Ascending aorta (tissue), 2 donors: ENCODE measurements at regions not wholly inside any gene's neighbourhood (a gene's known extent, or its start where the extent isn't known, plus 50 kb on each side); places are given as distances from the start of the nearest gene placed in this dataset.

Source experiments
- DNase-seq, 2 donors: peaks; one replicate each; pipeline ENCODE4 v3.0.0-alpha.2; 2019; ENCODE audit warnings: low spot score in 2 of 2
- H3K27ac ChIP-seq, 2 donors: fragments of 200-600 bp; sonication (generic); one replicate each; pipeline ENCODE4 v1.5.1; 2016 to 2017; ENCODE audit warnings: mild to moderate bottlenecking in 1 of 2
- H3K27me3 ChIP-seq: fragments of 200-600 bp; sonication (generic); one replicate; pipeline ENCODE4 v1.5.1; 2017
- H3K36me3 ChIP-seq, 2 donors: fragments of 200-600 bp; sonication (generic); one replicate each; pipeline ENCODE4 v1.5.1; 2016
- H3K4me1 ChIP-seq, 2 donors: fragments of 200-600 bp; sonication (generic); one replicate each; pipeline ENCODE4 v1.5.1; 2016 to 2017; ENCODE audit warnings: mild to moderate bottlenecking in 1 of 2
- H3K4me3 ChIP-seq, 2 donors: fragments of 200-600 bp; sonication (generic); one replicate each; pipeline ENCODE4 v1.5.1; 2016 to 2017; ENCODE audit warnings: mild to moderate bottlenecking in 1 of 2
- H3K9me3 ChIP-seq, 2 donors: fragments of 200-600 bp; sonication (generic); one replicate each; pipeline ENCODE4 v1.5.1; 2016
- intact Hi-C: fragments of 100-400 bp; cut with DNase I; formaldehyde crosslinking; loops from one replicate; pipeline ENCODE4 v1.15.1; 2023
- TF ChIP-seq, protein P1 (sequence below), 3 experiments: fragments of 200-600 bp in 2 of 3; fragments of 450-650 bp in 1 of 3; sonication (generic) in 2 of 3; IDR thresholded peaks; one replicate each; pipeline ENCODE4 v1.5.1; 2016 to 2019; ENCODE audit warnings: antibody characterized with exemption in 3 of 3, mild to moderate bottlenecking in 1 of 3, moderate library complexity in 1 of 3

DNA sequence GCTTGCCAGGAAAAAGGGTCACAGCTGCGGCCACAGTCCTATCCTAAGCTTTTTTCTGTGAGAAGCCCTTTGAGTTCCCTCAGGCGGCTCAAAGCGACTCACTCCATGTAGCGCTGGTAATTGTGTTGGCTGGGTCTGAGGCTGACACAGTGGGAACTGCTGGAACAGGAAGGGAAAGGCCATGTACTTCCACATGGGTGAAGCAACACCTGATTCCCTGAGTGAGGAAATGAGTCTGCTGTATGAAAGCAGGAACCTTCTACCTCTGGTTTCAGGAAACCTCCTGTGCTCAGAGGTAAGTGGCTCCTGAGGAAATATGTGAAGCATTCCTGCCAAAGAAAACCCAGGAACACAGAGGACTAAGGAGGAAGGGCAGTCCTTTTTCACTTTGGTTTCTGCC is 734.6 kb upstream of the SORCS1 start:
- no peaks in the 10 kb centered on the region for H3K4me1 ChIP-seq
- intact Hi-C loops: no loop called here
- DNase-seq: no peak
- H3K36me3 ChIP-seq: no peaks in the 10 kb centered on the region
- no peaks in the 10 kb centered on the region for H3K27me3 ChIP-seq
- H3K9me3 ChIP-seq: no peaks in the 10 kb centered on the region
- H3K27ac ChIP-seq: no peak overlapping the region
- TF ChIP-seq, protein P1, sequence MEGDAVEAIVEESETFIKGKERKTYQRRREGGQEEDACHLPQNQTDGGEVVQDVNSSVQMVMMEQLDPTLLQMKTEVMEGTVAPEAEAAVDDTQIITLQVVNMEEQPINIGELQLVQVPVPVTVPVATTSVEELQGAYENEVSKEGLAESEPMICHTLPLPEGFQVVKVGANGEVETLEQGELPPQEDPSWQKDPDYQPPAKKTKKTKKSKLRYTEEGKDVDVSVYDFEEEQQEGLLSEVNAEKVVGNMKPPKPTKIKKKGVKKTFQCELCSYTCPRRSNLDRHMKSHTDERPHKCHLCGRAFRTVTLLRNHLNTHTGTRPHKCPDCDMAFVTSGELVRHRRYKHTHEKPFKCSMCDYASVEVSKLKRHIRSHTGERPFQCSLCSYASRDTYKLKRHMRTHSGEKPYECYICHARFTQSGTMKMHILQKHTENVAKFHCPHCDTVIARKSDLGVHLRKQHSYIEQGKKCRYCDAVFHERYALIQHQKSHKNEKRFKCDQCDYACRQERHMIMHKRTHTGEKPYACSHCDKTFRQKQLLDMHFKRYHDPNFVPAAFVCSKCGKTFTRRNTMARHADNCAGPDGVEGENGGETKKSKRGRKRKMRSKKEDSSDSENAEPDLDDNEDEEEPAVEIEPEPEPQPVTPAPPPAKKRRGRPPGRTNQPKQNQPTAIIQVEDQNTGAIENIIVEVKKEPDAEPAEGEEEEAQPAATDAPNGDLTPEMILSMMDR (IDR thresholded peaks at IDR 0.05): no peak
- H3K4me3 ChIP-seq: no peak overlapping the region

DNA sequence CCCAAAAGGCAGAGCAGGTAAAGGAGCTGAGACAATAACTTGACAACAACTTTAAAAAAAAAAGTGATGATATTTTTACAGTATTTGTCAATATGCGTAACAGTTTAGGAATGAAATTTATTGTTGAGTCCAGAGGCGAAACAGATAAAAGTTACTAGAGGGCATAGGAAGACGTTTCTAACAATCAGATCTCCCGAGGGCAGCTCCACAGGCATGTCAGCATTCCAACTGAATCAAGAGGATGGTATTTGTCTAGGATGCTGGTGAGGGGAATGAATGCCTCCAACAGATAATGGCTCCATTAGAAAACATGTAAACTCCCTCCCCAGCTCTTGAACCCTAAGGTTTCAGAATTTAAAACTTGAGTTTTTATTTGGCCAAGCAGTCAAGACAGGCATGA is 733.9 kb upstream of the SORCS1 start:
- H3K4me1 ChIP-seq: no peaks in the 10 kb centered on the region
- DNase-seq: no peak
- H3K27ac ChIP-seq: no peak overlapping the region
- TF ChIP-seq, protein P1 (IDR thresholded peaks at IDR 0.05): no peak
- no peaks in the 10 kb centered on the region for H3K9me3 ChIP-seq
- no peaks in the 10 kb centered on the region for H3K27me3 ChIP-seq
- no peaks in the 10 kb centered on the region for H3K36me3 ChIP-seq
- no peak overlapping the region for H3K4me3 ChIP-seq
- intact Hi-C loops: no loop called here

DNA sequence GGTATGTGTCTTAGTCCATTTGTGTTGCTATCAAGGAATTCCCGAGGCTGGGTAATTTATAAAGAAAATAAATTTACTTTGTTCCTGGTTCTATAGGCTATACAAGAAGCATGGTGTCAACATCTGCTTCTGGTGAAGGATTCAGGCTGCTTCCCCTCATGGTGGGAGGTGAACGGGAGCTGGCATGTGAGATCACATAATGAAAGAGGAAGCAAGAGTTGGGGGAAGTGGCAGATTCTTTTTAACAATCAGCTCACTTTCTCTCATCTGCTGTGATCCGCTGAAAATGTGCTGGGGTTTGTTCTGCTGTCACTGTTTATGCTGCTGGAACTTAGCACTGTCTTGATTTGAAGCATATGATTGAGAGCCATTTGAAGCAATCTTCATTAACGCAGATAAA is 730.0 kb upstream of the SORCS1 start:
- Histone ChIP-seq H3K36me3 (no peaks in the 10 kb centered on the region), H3K27me3 (no peaks in the 10 kb centered on the region), H3K4me3 (no peak overlapping the region), H3K9me3 (no peaks in the 10 kb centered on the region), H3K27ac (no peak overlapping the region), H3K4me1 (no peaks in the 10 kb centered on the region)
- intact Hi-C loops: no loop called here
- no peak for DNase-seq
- TF ChIP-seq, protein P1 (IDR thresholded peaks at IDR 0.05): no peak

DNA sequence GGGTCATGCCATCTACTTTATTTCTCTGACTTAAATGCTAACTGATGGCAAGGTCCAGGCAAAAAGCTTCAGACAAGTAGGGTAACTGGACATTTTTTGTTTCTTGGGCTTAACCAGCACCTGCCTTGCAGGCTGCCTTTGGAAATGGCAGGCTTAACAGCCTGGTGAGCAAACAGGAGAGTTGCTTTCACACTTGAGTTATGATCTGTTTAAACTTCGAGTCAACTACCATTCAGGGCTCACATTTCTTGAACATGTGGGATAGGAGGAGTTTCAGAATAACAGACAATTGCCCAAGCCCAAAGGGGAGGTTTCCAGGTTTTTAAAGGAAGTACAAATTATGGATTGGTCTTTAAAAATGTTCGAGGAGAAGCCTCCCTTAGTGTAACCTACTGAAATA is 724.6 kb upstream of the SORCS1 start:
- Histone ChIP-seq H3K36me3 (no peaks in the 10 kb centered on the region), H3K27ac (no peak overlapping the region), H3K27me3 (no peaks in the 10 kb centered on the region), H3K4me1 (no peaks in the 10 kb centered on the region), H3K9me3 (no peaks in the 10 kb centered on the region), H3K4me3 (no peak overlapping the region)
- no peak for DNase-seq
- intact Hi-C loops: no loop called here
- TF ChIP-seq, protein P1 (IDR thresholded peaks at IDR 0.05): no peak

DNA sequence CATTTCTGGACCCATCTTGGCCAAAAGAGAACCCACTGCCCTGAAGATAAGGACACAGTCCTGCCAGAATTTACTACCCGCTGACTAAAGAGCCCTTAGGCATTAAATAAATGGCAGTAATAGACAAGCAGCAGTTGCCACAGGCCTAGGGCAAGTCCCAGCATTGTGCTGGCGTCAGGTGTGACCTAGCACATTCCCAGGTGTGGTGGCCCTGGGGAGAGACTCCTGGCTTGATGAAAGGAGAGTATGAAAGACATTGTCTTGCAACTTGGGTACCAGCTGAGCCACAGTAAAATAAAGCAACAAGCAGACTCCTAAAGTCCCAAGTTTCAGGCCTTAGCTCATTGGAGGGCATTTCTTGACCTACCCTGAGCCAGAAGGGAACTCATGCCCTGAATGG is 715.7 kb upstream of the SORCS1 start:
- H3K4me1 ChIP-seq: no peaks in the 10 kb centered on the region
- intact Hi-C loops: no loop called here
- no peaks in the 10 kb centered on the region for H3K27me3 ChIP-seq
- DNase-seq: no peak
- TF ChIP-seq, protein P1 (IDR thresholded peaks at IDR 0.05): no peak
- H3K4me3 ChIP-seq: no peak overlapping the region
- H3K36me3 ChIP-seq: no peaks in the 10 kb centered on the region
- H3K9me3 ChIP-seq: no peaks in the 10 kb centered on the region
- no peak overlapping the region for H3K27ac ChIP-seq

DNA sequence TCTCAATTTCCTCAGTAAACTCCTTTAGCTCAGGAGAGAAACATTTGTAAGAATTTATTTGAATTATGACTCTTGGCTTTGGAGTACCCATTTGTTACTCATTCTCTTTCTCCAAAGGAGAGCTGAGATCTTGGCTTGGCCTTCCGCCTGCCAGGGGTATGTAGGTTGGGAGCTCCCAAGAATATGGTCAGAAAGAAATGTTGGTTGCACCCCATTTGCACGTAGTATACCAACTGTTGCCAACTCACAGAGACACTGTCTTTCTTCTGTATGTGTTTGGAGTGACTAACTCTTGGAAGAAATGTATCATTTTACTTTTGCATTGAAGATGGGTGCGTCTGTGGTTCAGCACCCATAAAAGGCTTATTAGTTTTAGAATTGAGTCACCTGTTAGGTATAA is 708.5 kb upstream of the SORCS1 start:
- H3K27ac ChIP-seq: no peak overlapping the region
- H3K4me3 ChIP-seq: no peak overlapping the region
- no peak for DNase-seq
- TF ChIP-seq, protein P1 (IDR thresholded peaks at IDR 0.05): no peak
- H3K36me3 ChIP-seq: no peaks in the 10 kb centered on the region
- no peaks in the 10 kb centered on the region for H3K4me1 ChIP-seq
- H3K27me3 ChIP-seq: no peaks in the 10 kb centered on the region
- H3K9me3 ChIP-seq: no peaks in the 10 kb centered on the region
- intact Hi-C loops: no loop called here
